CD8-positive, alpha-beta memory T cell (primary cell): ENCODE measurements at regions not wholly inside any gene's neighbourhood (a gene's known extent, or its start where the extent isn't known, plus 50 kb on each side); places are given as distances from the start of the nearest gene placed in this dataset.

Experiments used
- CTCF ChIA-PET: fragments of 350-600 bp; sonication (Branson Sonifier 250); formaldehyde crosslinking; loops from one replicate; lab custom pipeline; 2021; ENCODE audit warnings: antibody characterized with exemption; lab: Charles Lee
- POLR2A ChIA-PET: fragments of 350-600 bp; sonication (Branson Sonifier 250); formaldehyde crosslinking; loops from one replicate; lab custom pipeline; 2021; ENCODE audit warnings: antibody characterized with exemption; lab: Charles Lee
- DNase-seq, 5 donors: peaks; one replicate each; pipeline versions ENCODE4 v3.0.0 to v3.0.0-alpha.2; 2020 to 2022; ENCODE audit warnings: mixed read lengths in 1 of 5
- H3K27ac ChIP-seq: one replicate; pipeline ENCODE4 v1.7.0; 2013; ENCODE audit warnings: low read depth, mild to moderate bottlenecking, low read length, moderate library complexity
- H3K27me3 ChIP-seq: 2 replicates; pipeline ENCODE4 v1.7.0; 2013; ENCODE audit warnings: low read length, mild to moderate bottlenecking; ENCODE audit not compliant: insufficient read depth, poor library complexity, severe bottlenecking
- H3K36me3 ChIP-seq: 2 replicates; pipeline ENCODE4 v1.7.0; 2013; ENCODE audit warnings: mild to moderate bottlenecking, low read length, moderate library complexity; ENCODE audit not compliant: insufficient read depth
- H3K4me1 ChIP-seq: 2 replicates; pipeline ENCODE4 v1.7.0; 2013; ENCODE audit warnings: mild to moderate bottlenecking, low read length, moderate library complexity; ENCODE audit not compliant: insufficient read depth
- H3K4me3 ChIP-seq: 2 replicates; pipeline ENCODE4 v1.7.0; 2013; ENCODE audit warnings: mild to moderate bottlenecking, low read length
- H3K9me3 ChIP-seq: 2 replicates; pipeline ENCODE4 v1.7.0; 2013; ENCODE audit warnings: mild to moderate bottlenecking, low read length
- H3K27ac Mint-ChIP-seq, 8 donors: one replicate each; pipeline ENCODE4 v1.8.0; 2020 to 2021; ENCODE audit warnings: mixed read lengths in 8 of 8, mild to moderate bottlenecking in 6 of 8, inconsistent platforms in 3 of 8, moderate library complexity in 3 of 8
- H3K27me3 Mint-ChIP-seq, 2 donors: one replicate each; pipeline ENCODE4 v1.8.0; 2020 to 2021; ENCODE audit warnings: mixed read lengths in 2 of 2, mild to moderate bottlenecking in 1 of 2, moderate library complexity in 1 of 2
- H3K36me3 Mint-ChIP-seq, 3 donors: one replicate each; pipeline ENCODE4 v1.8.0; 2020 to 2021; ENCODE audit warnings: mixed read lengths in 3 of 3, inconsistent platforms in 1 of 3, mild to moderate bottlenecking in 1 of 3
- H3K4me1 Mint-ChIP-seq, 3 donors: one replicate each; pipeline ENCODE4 v1.8.0; 2020 to 2021; ENCODE audit warnings: mixed read lengths in 3 of 3, inconsistent platforms in 1 of 3, mild to moderate bottlenecking in 1 of 3
- H3K4me3 Mint-ChIP-seq, 7 donors: one replicate each; pipeline ENCODE4 v1.8.0; 2020 to 2021; ENCODE audit warnings: mixed read lengths in 7 of 7, mild to moderate bottlenecking in 6 of 7, moderate library complexity in 4 of 7, inconsistent platforms in 2 of 7
- H3K9me3 Mint-ChIP-seq, 5 donors: one replicate each; pipeline ENCODE4 v1.8.0; 2020 to 2022; ENCODE audit warnings: mixed read lengths in 5 of 5, mild to moderate bottlenecking in 3 of 5, moderate library complexity in 2 of 5, inconsistent platforms in 1 of 5

GRCh38 chr5:144711172-144711571 lies 540.5 kb downstream of the KCTD16 start:
- H3K9me3 ChIP-seq: no peaks in the 10 kb centered on the region
- no peaks in the 10 kb centered on the region for H3K36me3 Mint-ChIP-seq
- H3K4me3 Mint-ChIP-seq: no peak overlapping the region
- peaks cover 5 to 8% (median 5%) of the 10 kb centered on the region in 5 donors for H3K9me3 Mint-ChIP-seq
- DNase-seq: no peak
- no peaks in the 10 kb centered on the region for H3K4me1 Mint-ChIP-seq
- H3K36me3 ChIP-seq: no peaks in the 10 kb centered on the region
- no peak overlapping the region for H3K4me3 ChIP-seq
- ChIA-PET POLR2A (no interaction called here), CTCF (no interaction called here)
- H3K27ac ChIP-seq: no peak overlapping the region
- no peaks in the 10 kb centered on the region for H3K27me3 Mint-ChIP-seq
- H3K27me3 ChIP-seq: no peaks in the 10 kb centered on the region
- no peak overlapping the region for H3K27ac Mint-ChIP-seq
- H3K4me1 ChIP-seq: no peaks in the 10 kb centered on the region

DNA sequence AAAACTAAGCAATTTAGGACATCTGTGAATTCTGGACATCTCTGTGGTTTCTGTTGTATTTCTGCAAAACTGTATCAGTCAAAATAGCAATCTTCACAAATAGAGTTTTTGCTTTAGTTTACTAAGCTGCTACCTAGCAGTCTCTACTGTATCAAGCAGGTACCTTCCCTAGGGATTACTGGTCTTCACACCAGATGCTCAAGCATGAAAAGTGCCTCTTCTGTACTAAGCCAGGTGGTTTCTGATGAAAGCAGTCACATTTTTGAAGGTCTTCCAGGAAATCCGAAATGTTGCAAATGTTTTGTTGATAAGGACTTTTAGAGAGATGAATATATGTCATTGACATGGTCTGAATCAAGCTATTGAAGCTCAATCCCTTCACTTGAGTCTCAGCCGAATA lies 540.0 kb downstream of the KCTD16 start:
- Mint-ChIP-seq H3K36me3 (no peaks in the 10 kb centered on the region), H3K27ac (no peak overlapping the region), H3K9me3 (peaks cover 5 to 11% (median 5%) of the 10 kb centered on the region in 5 donors), H3K4me3 (no peak overlapping the region), H3K27me3 (no peaks in the 10 kb centered on the region), H3K4me1 (no peaks in the 10 kb centered on the region)
- H3K4me1 ChIP-seq: no peaks in the 10 kb centered on the region
- H3K9me3 ChIP-seq: no peaks in the 10 kb centered on the region
- H3K4me3 ChIP-seq: no peak overlapping the region
- DNase-seq: no peak
- ChIA-PET CTCF (no interaction called here), POLR2A (no interaction called here)
- no peaks in the 10 kb centered on the region for H3K36me3 ChIP-seq
- no peaks in the 10 kb centered on the region for H3K27me3 ChIP-seq
- no peak overlapping the region for H3K27ac ChIP-seq

DNA sequence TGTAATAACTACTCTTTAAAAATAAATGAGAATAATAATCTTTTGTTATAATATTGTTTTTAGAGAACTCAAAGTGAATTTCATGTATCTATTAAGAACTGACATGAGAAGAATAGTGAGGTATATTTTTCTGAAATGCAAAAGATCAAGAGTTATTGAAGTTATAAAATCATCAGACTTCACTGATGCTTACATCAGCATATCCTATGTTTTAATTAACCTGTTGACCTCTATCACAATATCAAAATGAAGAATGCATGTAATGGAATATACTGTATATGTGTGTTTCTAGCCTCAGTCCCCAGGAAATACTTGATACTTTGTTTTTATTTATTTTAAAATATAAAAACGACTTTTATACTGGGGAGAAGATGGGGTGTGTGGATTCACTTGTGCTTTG lies 533.1 kb downstream of the KCTD16 start:
- Mint-ChIP-seq H3K27ac (no peak overlapping the region), H3K27me3 (no peaks in the 10 kb centered on the region), H3K4me1 (no peaks in the 10 kb centered on the region), H3K36me3 (no peaks in the 10 kb centered on the region), H3K9me3 (peaks cover 0 to 16% (median 5%) of the 10 kb centered on the region in 5 donors), H3K4me3 (no peak overlapping the region)
- no peak overlapping the region for H3K27ac ChIP-seq
- no peaks in the 10 kb centered on the region for H3K4me1 ChIP-seq
- H3K27me3 ChIP-seq: no peaks in the 10 kb centered on the region
- H3K4me3 ChIP-seq: no peak overlapping the region
- ChIA-PET CTCF (no interaction called here), POLR2A (no interaction called here)
- DNase-seq: no peak
- H3K36me3 ChIP-seq: no peaks in the 10 kb centered on the region
- H3K9me3 ChIP-seq: no peaks in the 10 kb centered on the region

DNA sequence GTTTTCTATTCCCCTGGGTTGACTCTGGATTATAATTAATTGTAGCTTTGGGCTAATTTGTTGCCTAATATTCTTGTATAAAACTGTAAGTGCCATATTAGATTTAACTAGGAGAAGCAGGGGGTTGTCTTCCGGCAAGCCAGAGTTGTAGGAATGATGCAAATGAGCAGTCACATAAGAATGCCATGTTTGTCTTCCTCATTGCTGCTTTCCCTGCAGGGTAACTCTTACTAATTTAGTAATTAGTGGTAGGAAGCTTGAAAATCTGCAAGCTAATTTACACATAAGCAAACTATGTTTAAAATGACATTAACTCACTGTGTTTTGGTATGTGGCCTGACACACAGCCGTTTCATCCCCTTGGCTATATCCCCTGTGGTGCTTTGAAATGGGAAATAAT lies 527.8 kb downstream of the KCTD16 start:
- no peaks in the 10 kb centered on the region for H3K9me3 ChIP-seq
- H3K27ac ChIP-seq: no peak overlapping the region
- DNase-seq: no peak
- no peaks in the 10 kb centered on the region for H3K27me3 ChIP-seq
- no peaks in the 10 kb centered on the region for H3K4me1 Mint-ChIP-seq
- H3K4me3 ChIP-seq: no peak overlapping the region
- CTCF ChIA-PET: no interaction called here
- no peaks in the 10 kb centered on the region for H3K4me1 ChIP-seq
- H3K36me3 ChIP-seq: no peaks in the 10 kb centered on the region
- H3K9me3 Mint-ChIP-seq: peaks cover 0 to 9% (median 5%) of the 10 kb centered on the region in 5 donors
- POLR2A ChIA-PET: no interaction called here
- no peak overlapping the region for H3K4me3 Mint-ChIP-seq
- H3K27ac Mint-ChIP-seq: no peak overlapping the region
- H3K27me3 Mint-ChIP-seq: no peaks in the 10 kb centered on the region
- H3K36me3 Mint-ChIP-seq: no peaks in the 10 kb centered on the region

DNA sequence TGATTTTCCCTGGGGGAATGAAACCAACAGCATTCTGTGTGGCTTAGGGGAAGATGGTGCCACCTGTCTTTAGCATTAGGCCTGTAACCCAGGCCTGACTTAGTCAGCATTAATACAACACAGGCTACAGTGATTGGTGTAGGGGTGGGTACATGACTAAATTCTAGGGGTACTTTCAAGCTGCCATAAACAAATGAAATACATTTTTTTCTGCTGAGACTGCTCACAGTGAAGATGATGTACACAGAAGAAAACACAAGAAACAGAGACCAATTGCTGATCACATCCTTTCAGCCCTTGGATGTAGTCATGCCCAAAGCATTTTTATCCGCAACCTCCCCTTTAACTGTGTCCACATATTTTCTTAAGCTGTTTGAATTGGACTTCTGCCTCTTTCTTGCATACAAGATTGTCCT lies 527.2 kb downstream of the KCTD16 start:
- H3K27ac Mint-ChIP-seq: no peak overlapping the region
- Histone ChIP-seq H3K4me3 (no peak overlapping the region), H3K27me3 (no peaks in the 10 kb centered on the region), H3K9me3 (no peaks in the 10 kb centered on the region), H3K4me1 (no peaks in the 10 kb centered on the region), H3K36me3 (no peaks in the 10 kb centered on the region), H3K27ac (no peak overlapping the region)
- no peak for DNase-seq
- ChIA-PET POLR2A (no interaction called here), CTCF (no interaction called here)
- H3K27me3 Mint-ChIP-seq: no peaks in the 10 kb centered on the region
- no peaks in the 10 kb centered on the region for H3K36me3 Mint-ChIP-seq
- H3K9me3 Mint-ChIP-seq: peaks cover 0 to 9% (median 2%) of the 10 kb centered on the region in 5 donors
- H3K4me3 Mint-ChIP-seq: no peak overlapping the region
- no peaks in the 10 kb centered on the region for H3K4me1 Mint-ChIP-seq

DNA sequence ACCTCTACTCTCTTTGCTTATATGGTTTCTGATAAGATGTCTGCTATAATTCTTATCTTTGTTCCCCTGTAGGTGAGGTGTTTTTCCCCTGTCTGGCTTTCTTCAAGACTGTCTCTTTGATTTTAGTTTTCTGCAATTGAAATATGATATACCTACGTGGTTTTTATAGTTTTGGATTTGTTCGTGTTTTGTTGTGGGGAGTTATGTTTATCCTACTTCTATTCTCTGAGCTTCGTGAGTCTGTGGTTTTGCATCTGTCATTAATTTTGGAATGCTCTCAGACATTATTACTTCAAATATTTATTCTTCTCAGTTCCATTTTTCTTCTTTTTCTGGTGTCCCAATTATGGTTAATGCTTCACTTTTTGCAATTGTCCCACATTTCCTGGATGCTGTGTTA lies 521.3 kb downstream of the KCTD16 start:
- Mint-ChIP-seq H3K4me3 (no peak overlapping the region), H3K9me3 (peaks cover 0 to 17% (median 5%) of the 10 kb centered on the region in 5 donors), H3K4me1 (no peaks in the 10 kb centered on the region), H3K36me3 (no peaks in the 10 kb centered on the region), H3K27me3 (no peaks in the 10 kb centered on the region), H3K27ac (no peak overlapping the region)
- Histone ChIP-seq H3K4me3 (no peak overlapping the region), H3K4me1 (no peaks in the 10 kb centered on the region), H3K27me3 (no peaks in the 10 kb centered on the region), H3K36me3 (no peaks in the 10 kb centered on the region), H3K9me3 (no peaks in the 10 kb centered on the region), H3K27ac (no peak overlapping the region)
- DNase-seq: no peak
- POLR2A ChIA-PET: no interaction called here
- CTCF ChIA-PET: no interaction called here

DNA sequence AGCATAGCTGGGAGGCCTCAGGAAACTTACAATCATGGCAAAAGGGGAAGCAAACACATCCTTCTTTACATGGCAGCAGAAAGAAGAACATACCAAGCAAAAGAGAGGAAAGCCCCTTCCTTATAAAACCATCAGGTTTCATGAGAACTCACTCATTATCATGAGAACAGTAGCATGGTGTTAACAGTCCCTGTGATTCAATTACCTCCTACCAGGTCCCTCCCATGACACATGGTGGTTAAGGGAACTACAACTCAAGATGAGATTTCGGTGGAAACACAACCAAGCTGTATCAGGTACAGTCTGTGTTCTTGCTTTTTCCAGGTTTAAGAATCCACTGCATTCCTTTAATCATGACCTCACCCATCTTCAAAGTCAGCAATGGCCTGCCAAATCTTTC lies 514.2 kb downstream of the KCTD16 start:
- no peak overlapping the region for H3K4me3 Mint-ChIP-seq
- Histone ChIP-seq H3K36me3 (no peaks in the 10 kb centered on the region), H3K9me3 (no peaks in the 10 kb centered on the region), H3K4me1 (no peaks in the 10 kb centered on the region), H3K27me3 (no peaks in the 10 kb centered on the region), H3K4me3 (no peak overlapping the region), H3K27ac (no peak overlapping the region)
- no peak for DNase-seq
- peaks cover 3 to 27% (median 5%) of the 10 kb centered on the region in 5 donors for H3K9me3 Mint-ChIP-seq
- ChIA-PET POLR2A (no interaction called here), CTCF (no interaction called here)
- H3K36me3 Mint-ChIP-seq: no peaks in the 10 kb centered on the region
- H3K27ac Mint-ChIP-seq: no peak overlapping the region
- H3K27me3 Mint-ChIP-seq: peaks cover 0 to 1% of the 10 kb centered on the region in 2 donors
- H3K4me1 Mint-ChIP-seq: no peaks in the 10 kb centered on the region

DNA sequence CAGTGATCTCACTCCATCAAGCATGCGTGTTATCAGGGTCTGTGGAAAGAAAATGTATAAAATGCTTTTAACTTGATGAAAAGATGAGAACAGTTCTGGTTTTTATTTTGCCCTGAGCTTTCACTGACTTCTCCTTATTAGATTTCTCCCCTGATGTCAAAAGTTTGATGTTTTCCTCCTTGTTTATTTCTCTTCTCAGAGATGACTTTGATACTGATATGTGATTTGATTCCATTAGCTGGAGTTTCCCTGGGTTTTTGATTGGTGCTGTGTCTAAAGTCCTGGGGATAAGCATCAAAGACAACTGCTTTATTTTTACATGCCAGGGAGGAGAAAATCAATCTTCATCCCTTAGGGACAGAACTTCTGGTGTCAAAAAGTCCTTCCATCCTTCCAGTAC lies 510.0 kb downstream of the KCTD16 start:
- Mint-ChIP-seq H3K27ac (no peak overlapping the region), H3K4me3 (no peak overlapping the region), H3K27me3 (peaks cover 0 to 1% of the 10 kb centered on the region in 2 donors), H3K4me1 (no peaks in the 10 kb centered on the region), H3K36me3 (no peaks in the 10 kb centered on the region), H3K9me3 (peaks cover 1 to 16% (median 8%) of the 10 kb centered on the region in 5 donors)
- Histone ChIP-seq H3K4me1 (no peaks in the 10 kb centered on the region), H3K36me3 (no peaks in the 10 kb centered on the region), H3K9me3 (no peaks in the 10 kb centered on the region), H3K4me3 (no peak overlapping the region), H3K27me3 (no peaks in the 10 kb centered on the region), H3K27ac (no peak overlapping the region)
- CTCF ChIA-PET: no interaction called here
- POLR2A ChIA-PET: no interaction called here
- no peak for DNase-seq

DNA sequence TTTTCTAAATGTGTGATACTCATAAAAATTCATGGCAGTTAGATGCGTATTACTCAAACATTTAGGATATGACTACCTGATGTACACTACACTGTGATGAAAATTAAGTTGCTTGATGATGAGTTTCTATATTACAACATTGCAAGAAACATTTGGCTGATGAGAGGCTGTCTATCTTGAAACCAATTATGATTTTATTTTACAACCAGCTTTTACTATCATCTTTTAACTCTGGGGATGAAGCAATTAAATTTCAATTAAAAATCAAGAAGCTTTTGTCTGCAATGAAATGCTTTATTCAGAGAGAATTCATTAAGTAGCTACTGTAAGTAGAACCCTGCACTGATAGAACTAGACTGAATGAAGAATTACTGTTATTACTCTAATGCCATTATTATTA lies 500.4 kb downstream of the KCTD16 start:
- Mint-ChIP-seq H3K27ac (no peak overlapping the region), H3K36me3 (no peaks in the 10 kb centered on the region), H3K9me3 (peaks cover 0 to 15% (median 0%) of the 10 kb centered on the region in 5 donors), H3K27me3 (no peaks in the 10 kb centered on the region), H3K4me1 (no peaks in the 10 kb centered on the region), H3K4me3 (no peak overlapping the region)
- H3K9me3 ChIP-seq: no peaks in the 10 kb centered on the region
- H3K4me1 ChIP-seq: no peaks in the 10 kb centered on the region
- ChIA-PET POLR2A (no interaction called here), CTCF (no interaction called here)
- H3K27ac ChIP-seq: no peak overlapping the region
- H3K4me3 ChIP-seq: no peak overlapping the region
- no peak for DNase-seq
- no peaks in the 10 kb centered on the region for H3K27me3 ChIP-seq
- no peaks in the 10 kb centered on the region for H3K36me3 ChIP-seq
